GM18519 (cell line): ENCODE measurements at regions not wholly inside any gene's neighbourhood (a gene's known extent, or its start where the extent isn't known, plus 50 kb on each side); places are given as distances from the start of the nearest gene placed in this dataset.

ENCODE experiments used
- ATAC-seq: cut with Tn5 transposase; IDR thresholded peaks from one replicate; pipeline ENCODE4 v1.9.1; 2021; ENCODE audit warnings: mild to moderate bottlenecking, moderate library complexity; ENCODE audit not compliant: unreplicated experiment, low FRiP score

GRCh38 chr4:124015766-124016165 is 619.2 kb downstream of the SPRY1 start:
- ATAC-seq, result no peak

- no peak for ATAC-seq
Measured at GRCh38 chr4:124017185-124017785, 620.7 kb downstream of the SPRY1 start.

DNA sequence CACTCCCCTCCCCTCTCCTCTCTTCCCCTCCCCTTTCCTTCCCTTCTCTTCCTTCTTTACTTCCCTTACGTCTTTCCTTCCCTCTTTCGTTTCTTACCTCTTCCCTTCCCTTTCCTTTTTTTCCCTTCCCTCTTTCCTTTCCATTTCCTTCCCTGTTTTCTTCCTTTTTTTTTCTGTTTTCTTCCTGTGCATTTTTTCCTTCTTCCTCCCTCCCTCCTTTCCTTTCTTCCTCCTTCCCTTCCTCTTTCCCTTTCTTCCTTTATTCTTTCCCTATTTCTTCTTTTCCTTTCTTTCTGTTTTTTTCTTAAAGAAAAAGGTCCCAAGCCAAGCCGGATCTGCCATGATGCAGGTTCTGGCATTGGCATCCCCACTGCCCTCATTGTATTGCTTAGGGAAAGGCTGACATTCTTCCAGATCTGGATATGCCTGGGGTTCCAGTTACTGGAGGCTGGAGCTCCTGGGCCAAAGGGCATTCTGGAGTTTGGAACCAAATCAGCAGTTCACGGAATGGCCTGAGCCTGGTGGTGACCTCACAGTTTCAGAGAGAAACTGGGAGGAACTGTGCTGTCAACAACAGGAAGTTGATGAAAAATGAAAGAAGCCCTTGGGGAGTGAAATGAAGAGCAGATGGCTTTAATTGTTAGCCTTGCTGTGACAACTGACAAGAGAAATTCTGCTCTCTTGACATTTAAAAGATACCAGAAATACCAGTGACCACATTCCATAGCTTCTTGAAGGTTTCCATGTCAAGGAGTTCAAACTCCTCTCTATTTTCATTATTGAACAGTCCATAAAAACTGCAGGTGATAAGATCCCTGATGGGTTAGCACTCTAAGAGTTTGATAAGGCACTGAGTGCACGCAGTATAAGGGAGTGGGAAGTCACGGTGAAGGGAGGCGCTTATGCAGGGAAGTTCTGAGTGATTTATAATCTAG is 622.1 kb downstream of the SPRY1 start:
- ATAC-seq, result peak; percentile 99

DNA sequence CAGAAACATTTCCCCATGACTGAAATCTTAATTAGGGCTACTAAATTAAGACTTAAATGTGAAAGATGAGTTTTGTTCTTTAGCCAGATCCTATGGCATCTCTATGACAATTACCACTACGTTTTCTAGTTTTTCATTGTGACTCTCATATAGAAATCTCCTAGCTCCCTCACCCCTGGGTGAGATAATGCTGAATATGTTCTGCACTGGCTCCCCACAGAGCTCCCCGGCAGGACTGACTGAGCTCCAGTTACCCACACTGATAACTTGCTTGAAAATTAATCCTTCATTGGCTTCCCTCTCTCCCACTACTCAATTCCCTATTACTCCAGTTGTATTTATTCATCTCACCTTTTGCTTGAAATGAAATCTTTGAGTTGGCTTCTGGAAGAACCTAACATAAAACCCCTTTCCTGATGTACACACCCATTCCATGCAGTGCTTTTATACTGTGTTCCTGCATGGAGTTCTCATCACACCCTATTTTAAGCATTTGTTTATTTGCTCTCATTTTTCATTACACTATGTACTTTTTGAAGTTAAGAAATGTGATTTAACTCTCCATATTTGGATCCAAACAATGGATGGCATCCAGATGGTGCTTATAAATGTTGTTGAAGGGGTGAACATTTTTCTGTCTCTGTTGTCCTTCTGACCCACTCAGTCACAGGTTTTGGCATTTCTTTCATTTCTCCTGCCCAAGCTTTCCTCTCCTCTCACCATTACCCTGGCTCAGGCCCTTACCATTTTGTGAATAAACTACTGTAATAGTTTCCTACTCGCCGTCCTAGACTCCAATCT is 623.4 kb downstream of the SPRY1 start:
- no peak for ATAC-seq

GRCh38 chr4:124025000-124025399 is 628.4 kb downstream of the SPRY1 start:
- ATAC-seq, result no peak

- ATAC-seq, result no peak
Measured at GRCh38 chr4:124025428-124025827, 628.8 kb downstream of the SPRY1 start.

- ATAC-seq, result no peak
Measured at GRCh38 chr4:124028182-124028581, 631.6 kb downstream of the SPRY1 start.

DNA sequence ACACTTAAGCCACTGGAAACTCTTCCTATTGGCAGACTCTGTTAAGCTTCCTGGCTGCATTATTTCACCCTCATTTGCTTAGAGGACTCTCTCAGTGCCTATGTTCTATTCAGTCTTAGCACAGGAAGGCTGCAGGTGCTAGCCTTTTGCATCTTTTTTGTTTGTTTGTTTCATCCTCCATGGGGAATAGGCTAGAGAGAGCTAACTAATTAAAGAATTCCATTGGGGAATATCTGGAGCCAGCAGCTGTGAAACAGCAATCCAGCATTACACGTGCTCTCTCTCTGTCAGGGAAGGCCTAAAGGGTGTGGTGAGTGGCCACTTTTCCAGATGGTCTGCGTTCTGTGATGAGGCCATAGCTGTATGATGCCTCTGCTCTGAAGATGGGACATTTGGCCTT is 633.6 kb downstream of the SPRY1 start:
- ATAC-seq, result no peak

- ATAC-seq, result no peak
Measured at GRCh38 chr4:124032035-124032434, 635.4 kb downstream of the SPRY1 start.

- ATAC-seq, result no peak
Measured at GRCh38 chr4:124035364-124036041, 638.9 kb downstream of the SPRY1 start.

GRCh38 chr4:124037236-124037635 is 640.6 kb downstream of the SPRY1 start:
- ATAC-seq, result no peak

DNA sequence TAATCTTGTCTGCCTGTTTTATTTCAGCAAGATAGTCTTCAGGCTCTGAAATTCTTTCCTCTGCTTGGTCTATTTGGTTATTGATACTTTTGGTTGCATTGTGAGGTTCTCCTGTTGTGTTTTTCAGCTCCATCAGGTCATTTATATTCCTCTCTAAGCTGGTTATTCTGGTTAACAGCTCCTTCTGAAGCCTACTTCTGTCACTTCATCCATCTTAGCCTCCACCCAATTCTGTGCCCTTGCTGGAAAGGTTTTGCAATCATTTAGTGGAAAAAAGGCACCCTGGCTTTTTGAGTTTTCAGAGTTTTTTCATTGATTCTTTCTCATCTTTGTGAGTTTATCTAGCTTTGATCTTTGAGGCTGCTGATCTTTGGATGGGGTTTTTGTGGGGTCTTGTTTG is 647.7 kb downstream of the SPRY1 start:
- ATAC-seq, result no peak

GRCh38 chr4:124044867-124045266 is 648.3 kb downstream of the SPRY1 start:
- ATAC-seq, result no peak

DNA sequence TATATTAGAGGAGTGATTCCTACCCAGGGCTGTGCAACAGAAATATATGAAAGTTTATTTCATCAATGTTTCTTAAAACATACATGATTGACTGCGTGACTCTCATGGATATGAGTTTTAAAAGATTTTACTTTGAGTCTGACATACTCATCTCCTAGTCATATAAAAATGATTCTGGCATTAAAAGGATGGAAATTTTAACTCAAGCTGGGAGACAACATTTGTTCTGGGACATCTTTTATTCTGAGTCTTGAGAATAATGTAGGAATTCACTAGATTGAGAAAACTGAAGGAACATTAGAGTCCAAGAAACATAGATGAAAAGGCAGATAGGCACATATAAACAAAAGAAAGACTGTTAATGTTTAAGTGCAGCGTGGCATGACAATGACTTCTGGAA is 649.6 kb downstream of the SPRY1 start:
- no peak for ATAC-seq

DNA sequence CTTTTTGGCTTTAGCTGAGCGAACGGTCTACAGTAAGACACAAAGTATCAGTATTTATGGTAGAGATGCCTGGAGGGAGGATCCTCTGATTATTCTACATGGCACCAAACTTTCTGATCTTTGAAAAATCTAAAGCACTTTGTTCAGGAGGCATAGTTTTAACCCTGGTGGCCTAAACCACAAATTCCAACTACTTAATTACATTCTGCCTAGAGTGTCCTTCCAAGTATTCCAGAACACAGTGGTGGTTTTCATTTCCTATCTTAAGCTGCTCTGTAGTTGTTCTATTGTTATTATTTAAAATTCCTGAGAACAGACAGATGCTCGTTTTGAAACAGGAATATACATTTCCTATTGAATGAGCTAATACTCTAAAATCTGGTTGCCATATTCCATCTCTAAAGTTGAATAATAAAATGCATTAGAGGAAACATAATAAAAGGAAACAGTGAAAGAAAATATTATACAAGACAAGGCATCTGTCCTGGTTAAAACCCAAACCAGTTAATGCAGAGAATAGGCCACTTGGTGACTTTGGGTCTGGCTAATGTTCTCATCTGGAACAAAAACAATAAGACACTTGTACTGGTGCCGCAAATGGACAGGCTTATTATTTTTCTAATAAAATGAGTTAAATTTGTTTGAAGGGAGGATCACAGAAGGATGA is 657.4 kb downstream of the SPRY1 start:
- ATAC-seq, result no peak

GRCh38 chr4:124055336-124055735 is 657.2 kb downstream of the ANKRD50 start:
- no peak for ATAC-seq

- no peak for ATAC-seq
Measured at GRCh38 chr4:124055896-124056295, 656.6 kb downstream of the ANKRD50 start.

DNA sequence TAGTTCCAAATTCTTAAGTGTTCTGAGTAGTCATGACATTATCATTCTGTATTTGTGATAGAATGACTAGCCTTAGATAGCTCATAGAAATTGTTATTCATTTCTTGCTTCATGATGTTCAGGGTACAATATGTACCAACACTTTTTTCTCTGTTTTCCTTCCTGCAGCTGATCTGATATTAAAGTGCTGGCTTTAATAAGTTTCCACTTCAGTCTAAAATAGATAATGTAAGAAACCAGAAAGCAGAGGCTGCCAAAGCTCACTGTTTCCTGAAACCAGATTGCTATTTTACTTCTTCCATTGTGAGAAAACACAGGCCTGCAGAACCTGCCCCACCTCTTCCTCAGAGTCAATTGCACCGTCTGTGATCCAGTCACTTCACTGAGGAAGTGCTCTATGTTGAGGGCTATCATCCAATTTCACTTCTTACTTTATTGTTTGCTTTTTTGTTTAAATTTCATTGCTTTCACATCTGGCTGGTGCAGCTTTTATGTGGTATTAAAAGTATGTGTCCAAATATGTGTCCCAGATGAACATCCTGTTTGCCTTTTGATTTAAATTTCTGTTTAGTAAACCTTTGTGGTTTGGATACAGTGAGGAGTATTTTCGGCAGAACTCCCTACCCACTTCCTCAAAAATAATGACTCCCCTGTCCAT is 652.1 kb downstream of the ANKRD50 start:
- peak; percentile 55 for ATAC-seq

DNA sequence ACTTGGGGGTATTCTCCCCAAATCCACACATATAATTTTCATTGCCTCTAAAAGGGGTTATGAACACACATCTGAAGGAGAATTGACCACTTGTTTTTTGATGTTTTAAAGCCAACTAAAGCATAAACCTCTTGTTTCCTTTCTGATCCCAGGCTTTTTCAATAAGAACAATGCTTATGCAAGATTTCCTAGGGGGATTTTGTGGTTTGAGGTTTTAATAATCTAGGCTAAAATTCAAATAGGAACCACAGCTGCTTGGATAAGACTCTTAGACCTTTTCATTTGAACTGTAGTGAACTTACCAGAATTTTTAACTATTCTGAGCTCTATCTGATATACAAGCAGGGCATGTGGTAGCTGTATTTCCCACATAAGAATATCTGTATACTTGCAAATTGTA is 651.1 kb downstream of the ANKRD50 start:
- no peak for ATAC-seq

- ATAC-seq, result no peak
Measured at GRCh38 chr4:124065422-124065821, 647.1 kb downstream of the ANKRD50 start.
